Tibial nerve (tissue), 4 donors: ENCODE measurements at regions not wholly inside any gene's neighbourhood (a gene's known extent, or its start where the extent isn't known, plus 50 kb on each side); places are given as distances from the start of the nearest gene placed in this dataset.

Source experiments
- DNase-seq, 2 donors: peaks; one replicate each; pipeline ENCODE4 v3.0.0-alpha.2; 2019; ENCODE audit warnings: low spot score in 2 of 2
- H3K27ac ChIP-seq, 4 donors: fragments of 200-600 bp; sonication (generic) in 3 of 4; one replicate each; pipeline ENCODE4 v1.5.1; 2017 to 2019; ENCODE audit warnings: mild to moderate bottlenecking in 1 of 4
- H3K27me3 ChIP-seq, 2 donors: fragments of 200-600 bp; sonication (generic) in 1 of 2; one replicate each; pipeline versions ENCODE4 v1.5.1 to v1.6.0; 2017 to 2019
- H3K36me3 ChIP-seq, 3 donors: fragments of 200-600 bp; sonication (generic); one replicate each; pipeline ENCODE4 v1.5.1; 2018 to 2019
- H3K4me1 ChIP-seq, 4 donors: fragments of 200-600 bp; sonication (generic) in 3 of 4; one replicate each; pipeline ENCODE4 v1.5.1; 2017 to 2019
- H3K4me3 ChIP-seq, 4 donors: fragments of 200-600 bp; sonication (generic) in 3 of 4; one replicate each; pipeline ENCODE4 v1.5.1; 2017 to 2019; ENCODE audit warnings: mild to moderate bottlenecking in 1 of 4, moderate library complexity in 1 of 4
- H3K9me3 ChIP-seq, 4 donors: fragments of 200-600 bp; sonication (generic) in 3 of 4; one replicate each; pipeline ENCODE4 v1.5.1; 2017 to 2019
- CTCF ChIP-seq, 5 experiments: fragments of 200-600 bp in 3 of 5; fragments of 450-650 bp in 2 of 5; sonication (generic) in 3 of 5; IDR thresholded peaks; one replicate each; pipeline ENCODE4 v1.5.1; 2016 to 2019; ENCODE audit warnings: antibody characterized with exemption in 5 of 5, mild to moderate bottlenecking in 3 of 5, moderate library complexity in 2 of 5
- EP300 ChIP-seq, 2 donors: sonication (generic); formaldehyde crosslinking; IDR thresholded peaks; one replicate each; pipeline ENCODE4 v1.6.1; 2017; ENCODE audit warnings: antibody characterized with exemption in 2 of 2, mild to moderate bottlenecking in 1 of 2
- POLR2A ChIP-seq, 2 donors: fragments of 450-650 bp; IDR thresholded peaks; one replicate each; pipeline ENCODE4 v1.6.1; 2017; ENCODE audit warnings: antibody characterized with exemption in 2 of 2, mild to moderate bottlenecking in 2 of 2, moderate library complexity in 2 of 2
- whole genome bisulfite sequencing, 2 donors: methylation state at CpG; one replicate each; pipeline ENCODE4 v1.1.5; 2018; 5-methylcytosine and 5-hydroxymethylcytosine counted together

GRCh38 chr11:15819679-15820286 lies 536.6 kb downstream of the SOX6 start:
- Histone ChIP-seq H3K27me3 (no peaks in the 10 kb centered on the region), H3K27ac (peak overlapping the region in 1 of 4 donors; percentile 3), H3K36me3 (no peaks in the 10 kb centered on the region), H3K4me3 (no peak overlapping the region), H3K9me3 (peaks cover 0 to 2% (median 0%) of the 10 kb centered on the region in 4 donors), H3K4me1 (peaks cover 0 to 53% (median 12%) of the 10 kb centered on the region in 4 donors)
- WGBS, 2 donors = 18 to 22% methylated on average over 8 of the region's 8 CpGs
- peak in 1 of 2 donors; percentile 81 for TF ChIP-seq EP300 (IDR thresholded peaks at IDR 0.05)
- peak; percentile 76 to 90 (median 79) for TF ChIP-seq CTCF (IDR thresholded peaks at IDR 0.05)
- no peak for TF ChIP-seq POLR2A (IDR thresholded peaks at IDR 0.05)
- DNase-seq = peak; percentile 36 to 38

DNA sequence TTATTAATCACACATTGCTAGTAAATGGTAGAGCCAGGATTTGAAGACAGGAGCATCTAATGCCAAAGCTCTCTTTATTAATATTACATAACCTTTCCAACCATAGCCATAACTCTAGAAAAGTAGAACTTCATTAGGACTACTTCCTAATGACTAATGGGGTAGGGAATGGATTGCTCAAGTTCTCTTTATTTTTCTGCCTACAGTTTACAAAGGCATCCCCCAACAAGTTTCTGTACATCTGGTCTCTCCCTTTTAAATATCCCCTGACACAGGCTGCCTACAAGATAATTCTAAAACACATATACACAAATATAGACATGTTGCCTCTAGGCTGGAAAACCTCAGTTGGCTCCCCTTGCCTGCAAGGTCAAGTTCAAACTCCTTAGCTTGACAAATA lies 534.9 kb downstream of the SOX6 start:
- Histone ChIP-seq H3K4me3 (no peak overlapping the region), H3K4me1 (peaks cover 0 to 36% (median 2%) of the 10 kb centered on the region in 4 donors), H3K27me3 (no peaks in the 10 kb centered on the region), H3K36me3 (no peaks in the 10 kb centered on the region), H3K27ac (no peak overlapping the region), H3K9me3 (no peaks in the 10 kb centered on the region)
- TF ChIP-seq EP300 (IDR thresholded peaks at IDR 0.05) = no peak
- no peak for TF ChIP-seq CTCF (IDR thresholded peaks at IDR 0.05)
- TF ChIP-seq POLR2A (IDR thresholded peaks at IDR 0.05) = no peak
- no peak for DNase-seq

DNA sequence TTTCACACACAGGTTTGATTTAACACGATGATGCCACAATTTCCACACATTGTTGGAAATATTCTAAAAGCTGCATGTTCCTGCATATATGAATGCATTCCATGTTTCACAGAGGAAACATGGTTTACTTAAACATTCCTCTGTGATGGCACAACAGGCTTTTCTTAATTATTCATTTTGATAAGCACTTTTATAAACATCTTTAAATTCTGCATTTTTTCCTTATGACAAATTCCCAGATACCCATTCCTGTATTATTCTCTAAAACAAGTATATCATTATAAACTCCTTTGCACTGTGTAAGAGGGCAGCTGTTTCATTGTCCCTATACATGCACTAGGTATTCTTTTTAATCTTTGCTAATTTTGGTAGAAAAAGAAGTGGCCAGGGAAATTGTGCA lies 532.3 kb downstream of the SOX6 start:
- no peak for TF ChIP-seq EP300 (IDR thresholded peaks at IDR 0.05)
- no peak for TF ChIP-seq CTCF (IDR thresholded peaks at IDR 0.05)
- no peak for TF ChIP-seq POLR2A (IDR thresholded peaks at IDR 0.05)
- Histone ChIP-seq H3K4me3 (no peak overlapping the region), H3K9me3 (no peaks in the 10 kb centered on the region), H3K27me3 (no peaks in the 10 kb centered on the region), H3K36me3 (no peaks in the 10 kb centered on the region), H3K4me1 (peaks cover 0 to 33% (median 2%) of the 10 kb centered on the region in 4 donors), H3K27ac (no peak overlapping the region)
- 92 to 94% methylated on average over 1 of the region's 1 CpG for WGBS, 2 donors
- no peak for DNase-seq

GRCh38 chr11:15825976-15826650 lies 530.2 kb downstream of the SOX6 start:
- peaks cover 0 to 41% (median 5%) of the 10 kb centered on the region in 4 donors for H3K4me1 ChIP-seq
- no peak for DNase-seq
- TF ChIP-seq CTCF (IDR thresholded peaks at IDR 0.05) = no peak
- no peak for TF ChIP-seq EP300 (IDR thresholded peaks at IDR 0.05)
- no peak for TF ChIP-seq POLR2A (IDR thresholded peaks at IDR 0.05)
- H3K4me3 ChIP-seq = no peak overlapping the region
- no peaks in the 10 kb centered on the region for H3K9me3 ChIP-seq
- H3K27ac ChIP-seq = no peak overlapping the region
- H3K36me3 ChIP-seq = no peaks in the 10 kb centered on the region
- WGBS, 2 donors = 71 to 79% methylated on average over 7 of the region's 7 CpGs
- no peaks in the 10 kb centered on the region for H3K27me3 ChIP-seq

- no peak for TF ChIP-seq POLR2A (IDR thresholded peaks at IDR 0.05)
- TF ChIP-seq CTCF (IDR thresholded peaks at IDR 0.05) = peak in 4 of 5 experiments; percentile 15 to 44 (median 36)
Measured at GRCh38 chr11:15826826-15827225, 529.5 kb downstream of the SOX6 start.

More at GRCh38 chr11:15826826-15827225, 529.5 kb downstream of the SOX6 start:
- peak in 1 of 2 donors; percentile 18 for DNase-seq
- Histone ChIP-seq H3K4me3 (no peak overlapping the region), H3K36me3 (no peaks in the 10 kb centered on the region), H3K9me3 (no peaks in the 10 kb centered on the region), H3K4me1 (peaks cover 0 to 44% (median 5%) of the 10 kb centered on the region in 4 donors), H3K27ac (no peak overlapping the region), H3K27me3 (no peaks in the 10 kb centered on the region)
